ENCODE measurements at regions not wholly inside any gene's neighbourhood (a gene's known extent, or its start where the extent isn't known, plus 50 kb on each side); places are given as distances from the start of the nearest gene placed in this dataset.

DNA sequence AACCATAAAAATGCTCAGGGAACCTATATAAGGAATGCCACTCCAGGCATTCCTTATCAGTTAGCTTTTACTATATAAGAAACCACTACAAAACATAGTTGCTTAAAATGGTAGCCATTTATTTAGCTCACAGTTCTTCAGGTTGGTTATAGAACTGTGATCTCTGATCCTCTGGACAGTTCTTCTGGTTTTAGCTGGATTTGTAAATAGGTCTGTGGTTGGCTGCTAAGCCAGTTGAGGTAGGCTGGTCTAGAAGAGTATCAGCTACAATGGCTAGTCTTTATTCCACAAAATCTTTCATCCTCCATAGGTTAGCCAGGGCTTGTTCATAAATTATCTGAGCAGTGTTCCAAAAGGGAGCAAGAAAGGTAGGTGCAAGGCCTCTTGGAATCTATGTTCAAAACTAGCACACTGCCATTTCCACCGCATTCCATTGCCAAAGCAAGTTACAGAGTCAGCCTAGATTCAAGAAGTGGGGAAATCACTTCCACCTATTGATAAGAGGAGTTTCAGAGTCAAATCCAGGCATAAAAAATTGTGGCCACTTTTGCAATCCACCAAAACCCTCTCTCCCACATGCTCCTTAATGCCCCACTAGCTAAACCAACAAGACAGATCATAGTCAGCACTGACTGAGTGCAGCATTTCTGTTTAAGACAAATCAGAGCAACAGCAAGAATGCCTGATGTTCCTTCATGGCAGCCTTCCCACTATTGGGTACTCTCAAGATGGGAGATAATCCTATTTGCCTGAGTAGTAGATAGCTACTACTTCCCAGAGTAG lies 146.4 kb downstream of the IRS1 start:
- DNase-seq (ENCODE audit: low spot score), result no peak

DNA sequence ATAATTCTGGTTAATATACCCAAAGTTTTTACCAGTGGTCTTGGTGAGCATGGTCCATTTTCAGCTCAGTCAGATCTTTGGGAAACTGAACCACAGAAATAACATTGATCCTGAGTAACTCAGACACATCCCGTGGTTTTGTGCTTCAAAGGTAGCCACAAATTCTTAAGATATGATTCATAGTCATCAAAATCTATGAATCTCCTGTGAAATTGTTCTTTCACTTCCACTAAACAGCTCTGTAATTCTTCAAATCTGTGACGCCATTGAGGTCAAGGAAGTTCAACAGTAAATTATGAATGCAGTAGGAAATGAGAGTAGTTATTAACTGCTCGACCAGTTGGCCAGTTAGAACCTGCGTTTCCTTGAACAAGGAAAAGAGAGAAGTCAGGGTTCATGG lies 147.3 kb downstream of the IRS1 start:
- no peak for DNase-seq (ENCODE audit: low spot score)

DNA sequence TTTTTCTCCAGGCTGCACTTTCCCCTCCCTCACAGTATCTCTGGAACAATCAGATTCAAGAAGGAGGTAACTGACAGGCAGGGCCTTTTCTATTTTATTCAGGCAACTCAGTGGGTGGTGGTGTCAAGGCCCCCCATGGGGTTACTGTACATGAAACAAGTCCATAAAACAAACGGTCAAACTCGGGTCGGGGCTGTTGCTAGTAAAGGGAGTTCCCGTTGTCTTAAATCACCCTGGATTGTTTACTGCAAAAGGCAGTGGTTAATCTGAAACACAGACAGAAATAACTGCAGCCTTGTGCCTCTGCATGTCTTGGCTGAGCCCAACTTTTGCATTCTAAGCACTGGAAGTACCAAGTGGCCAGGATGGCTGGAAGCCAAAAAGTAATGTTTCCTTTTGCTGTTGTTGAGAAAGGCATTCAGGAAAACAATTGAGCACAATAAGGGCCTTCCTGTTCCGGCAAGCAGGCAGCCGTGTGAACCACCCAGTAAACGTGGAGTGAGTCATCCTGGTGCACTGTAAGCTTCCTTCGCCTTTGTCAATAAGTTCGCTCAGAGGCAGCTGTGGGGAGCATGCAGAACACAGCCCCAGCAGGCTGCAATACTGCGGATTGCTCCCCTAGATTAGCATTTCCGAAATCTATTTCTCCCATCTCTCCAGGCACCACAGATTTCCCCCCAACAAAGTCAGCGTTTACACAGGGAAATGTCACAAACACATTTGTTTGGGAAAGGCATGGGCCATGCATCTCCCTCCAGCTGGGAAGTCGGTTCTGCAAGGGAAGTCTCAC lies 149.6 kb downstream of the IRS1 start:
- peak; percentile 16 for DNase-seq (ENCODE audit: low spot score)

- DNase-seq (ENCODE audit: low spot score), result no peak
These were observed 150.4 kb downstream of the IRS1 start for GRCh38 chr2:226649201-226649600.

- DNase-seq (ENCODE audit: low spot score), result no peak
These were observed 151.8 kb downstream of the IRS1 start for GRCh38 chr2:226647621-226648518.

- DNase-seq (ENCODE audit: low spot score), result no peak
These were observed 155.2 kb downstream of the IRS1 start for GRCh38 chr2:226644399-226644865.

DNA sequence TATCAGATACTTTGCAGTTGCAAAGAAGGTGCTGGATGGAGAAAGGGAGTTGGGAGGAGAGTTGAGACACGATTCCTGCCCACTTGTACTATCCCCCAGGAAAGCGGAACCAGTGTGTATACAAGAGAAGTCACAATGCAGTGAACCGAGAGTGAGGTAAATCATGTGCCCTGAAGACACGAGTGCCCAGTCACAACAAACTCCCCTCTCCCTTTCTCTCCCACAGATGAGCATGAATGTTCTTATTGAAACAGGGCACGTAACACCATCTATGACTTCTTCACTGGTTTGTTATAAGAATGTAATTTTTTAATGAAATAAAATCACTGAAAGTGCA lies 155.7 kb downstream of the IRS1 start:
- DNase-seq (ENCODE audit: low spot score), result no peak

- no peak for DNase-seq (ENCODE audit: low spot score)
These were observed 156.3 kb downstream of the IRS1 start for GRCh38 chr2:226643030-226643945.

DNA sequence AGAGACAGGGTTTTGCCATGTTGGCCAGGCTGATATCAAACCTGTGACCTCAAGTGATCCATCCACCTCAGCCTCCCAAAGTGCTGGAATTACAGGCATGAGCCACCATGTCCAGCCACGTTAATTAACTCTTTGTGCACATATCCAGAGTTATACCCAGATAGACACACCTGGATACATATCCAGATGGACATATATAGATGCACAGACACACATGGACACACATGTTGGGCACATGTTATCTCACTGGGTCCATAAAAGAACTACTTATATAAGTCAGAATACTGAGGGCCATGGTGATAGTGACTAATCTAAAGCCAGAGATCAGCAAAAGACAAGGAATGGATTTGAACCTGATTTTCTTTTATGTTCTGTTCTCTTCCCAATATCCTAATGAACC lies 158.6 kb downstream of the IRS1 start:
- no peak for DNase-seq (ENCODE audit: low spot score)

DNA sequence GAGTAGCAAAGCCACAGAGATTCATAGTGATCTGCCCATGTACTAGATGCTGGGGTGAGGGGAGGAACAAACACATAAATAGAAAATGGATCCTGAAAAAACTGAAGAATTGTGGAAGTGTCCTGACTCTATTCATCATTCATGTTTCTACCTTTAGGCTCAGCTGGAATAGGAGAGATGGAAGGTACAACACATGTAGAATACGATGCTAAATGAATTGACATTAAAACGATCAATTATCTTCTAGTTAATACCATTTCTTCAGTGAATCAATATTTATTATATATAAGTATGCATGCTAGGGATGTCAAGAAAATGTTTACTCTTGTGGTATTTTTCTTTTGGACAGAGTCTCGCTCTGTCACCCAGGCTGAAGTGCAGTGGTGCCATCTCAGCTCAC lies 159.1 kb downstream of the IRS1 start:
- no peak for DNase-seq (ENCODE audit: low spot score)

DNA sequence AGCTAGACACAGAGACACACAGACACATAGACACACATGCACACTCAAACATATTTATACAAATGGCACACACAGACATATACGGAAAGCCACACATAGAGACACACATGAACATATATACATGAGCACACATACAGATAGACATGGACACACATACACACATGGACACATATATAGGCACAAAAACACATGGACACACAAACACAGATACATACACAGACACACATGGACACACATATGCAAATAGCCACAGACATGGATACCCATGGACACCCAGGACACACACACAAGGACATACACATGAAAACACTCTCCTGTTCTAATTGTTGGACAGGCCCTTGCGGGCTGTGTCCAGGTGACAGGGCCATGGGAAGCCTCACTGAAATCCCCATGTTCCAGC lies 160.1 kb downstream of the IRS1 start:
- no peak for DNase-seq (ENCODE audit: low spot score)

- no peak for DNase-seq (ENCODE audit: low spot score)
These were observed 161.0 kb downstream of the IRS1 start for GRCh38 chr2:226638576-226638975.

DNA sequence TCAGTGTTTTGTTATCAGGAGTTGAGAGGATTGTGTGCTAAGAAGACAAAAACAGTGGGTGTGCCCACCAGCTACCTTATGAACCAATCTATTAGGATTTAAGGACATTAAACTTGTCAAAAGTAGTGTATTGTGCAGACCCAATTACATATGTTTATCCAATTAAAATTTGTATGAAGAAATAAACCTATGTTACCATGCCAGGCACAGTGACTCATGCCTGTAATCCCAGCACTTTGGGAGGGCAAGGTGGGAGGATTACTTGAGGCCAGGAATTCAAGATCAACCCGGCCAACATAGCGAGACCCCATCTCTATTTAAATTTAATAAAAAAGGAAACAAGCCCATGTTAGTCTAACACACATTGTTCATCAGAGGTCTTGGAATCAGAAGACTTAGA lies 162.2 kb downstream of the IRS1 start:
- DNase-seq (ENCODE audit: low spot score), result no peak

DNA sequence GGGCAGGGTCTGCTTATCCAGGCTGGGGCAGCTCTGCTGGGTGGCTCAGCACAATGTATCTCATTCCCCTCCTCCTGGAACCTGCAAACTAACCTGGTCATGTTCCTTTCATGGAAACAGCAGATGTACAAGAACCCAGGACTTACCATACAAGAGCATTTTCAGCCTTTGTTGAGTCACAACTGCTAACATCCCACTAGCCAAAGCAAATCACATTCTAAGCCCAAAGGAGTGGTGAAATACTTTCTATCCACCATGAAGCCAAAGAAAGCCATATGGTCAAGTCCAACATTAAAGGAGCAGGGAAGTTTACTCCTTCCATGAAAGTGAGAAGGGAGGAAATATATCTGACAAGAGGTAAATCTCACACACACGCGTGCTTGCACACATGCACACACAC lies 163.0 kb downstream of the IRS1 start:
- DNase-seq (ENCODE audit: low spot score), result no peak

DNA sequence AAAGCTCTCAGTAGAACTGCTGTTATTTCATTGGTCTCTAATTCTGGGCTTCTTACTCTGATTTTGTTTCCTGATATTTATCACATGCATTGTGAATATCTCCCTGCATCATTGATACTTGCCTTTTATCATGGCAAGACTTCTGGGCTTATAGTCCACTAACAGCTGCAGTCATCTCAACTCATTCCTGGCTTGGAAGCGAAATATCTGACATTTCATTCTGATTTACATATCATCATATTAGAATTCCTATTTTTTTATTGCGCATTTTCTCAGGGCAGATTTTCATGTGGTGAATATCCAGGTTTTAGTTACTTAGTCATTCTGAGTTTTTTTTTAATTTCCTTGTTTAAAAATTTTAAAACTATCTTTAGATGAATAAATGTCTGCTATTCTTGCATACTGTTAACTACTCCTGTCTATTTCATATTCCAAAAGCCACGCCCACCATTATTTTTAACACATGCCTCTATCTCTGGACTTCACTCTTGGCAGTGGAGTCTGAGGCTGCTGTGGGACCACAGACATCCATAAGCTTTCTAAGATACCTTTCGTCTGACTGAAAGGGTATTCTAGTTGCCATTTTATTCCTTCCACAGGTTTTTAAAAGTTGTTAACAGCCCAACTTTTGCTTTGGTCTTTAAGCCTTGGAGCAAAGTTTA lies 164.5 kb downstream of the IRS1 start:
- DNase-seq (ENCODE audit: low spot score), result no peak

DNA sequence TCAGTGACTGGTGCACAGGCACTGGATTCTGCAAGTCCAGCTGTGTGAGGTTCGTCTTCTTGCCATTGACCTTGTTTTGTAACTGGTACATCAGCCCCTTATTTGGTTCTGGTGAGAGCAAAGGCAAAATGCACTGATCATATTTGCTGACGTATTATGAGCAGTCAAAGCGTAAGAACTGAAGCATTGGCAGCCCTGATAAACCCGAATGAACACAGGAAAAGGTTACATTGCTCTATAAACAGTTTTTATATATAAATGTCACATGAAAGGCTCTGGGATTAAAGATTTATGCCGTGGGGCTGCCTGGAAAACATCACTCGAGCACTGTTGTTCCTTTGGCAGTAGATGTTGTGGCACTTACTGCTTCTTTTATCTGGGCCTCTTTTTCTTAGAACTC lies 167.9 kb downstream of the IRS1 start:
- no peak for DNase-seq (ENCODE audit: low spot score)

DNA sequence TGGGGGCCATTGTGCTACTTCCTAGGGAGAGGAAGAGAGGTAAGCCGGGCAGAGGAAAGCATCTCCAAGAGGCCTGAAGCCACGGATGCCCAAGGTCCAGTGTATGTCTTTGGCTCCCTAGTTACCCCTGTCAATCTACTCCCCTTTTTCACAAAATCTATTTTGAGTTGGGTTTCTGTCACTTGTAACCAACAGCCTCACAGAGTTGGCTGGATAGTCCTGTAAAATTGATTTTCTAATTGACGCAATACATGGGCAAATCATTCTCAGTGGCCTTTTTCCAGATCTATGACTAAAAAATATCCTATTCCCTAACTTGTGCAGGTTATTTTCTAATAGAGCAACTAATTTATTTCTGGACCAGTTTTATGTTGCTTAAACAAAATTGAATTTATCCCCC lies 168.4 kb downstream of the IRS1 start:
- DNase-seq (ENCODE audit: low spot score), result no peak

DNA sequence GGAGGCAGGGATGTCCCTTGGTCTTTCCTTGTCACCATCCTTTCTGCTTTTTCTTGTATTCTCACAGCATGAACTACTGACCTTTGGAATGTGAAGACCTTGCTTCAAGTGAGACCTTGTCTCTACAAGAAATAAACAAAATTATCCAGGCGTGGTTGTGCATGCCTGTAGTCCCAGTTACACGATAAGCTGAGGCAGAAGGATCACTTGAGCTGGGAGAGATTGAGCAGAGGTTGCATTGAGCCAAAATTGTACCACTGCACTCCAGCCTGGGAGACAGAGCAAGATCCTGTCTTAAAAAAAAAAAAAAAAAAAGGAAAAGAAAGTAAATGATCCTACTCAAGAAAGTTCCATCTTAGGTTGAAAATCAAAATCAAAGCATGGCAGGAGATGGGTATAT lies 173.7 kb downstream of the IRS1 start:
- no peak for DNase-seq (ENCODE audit: low spot score)

DNA sequence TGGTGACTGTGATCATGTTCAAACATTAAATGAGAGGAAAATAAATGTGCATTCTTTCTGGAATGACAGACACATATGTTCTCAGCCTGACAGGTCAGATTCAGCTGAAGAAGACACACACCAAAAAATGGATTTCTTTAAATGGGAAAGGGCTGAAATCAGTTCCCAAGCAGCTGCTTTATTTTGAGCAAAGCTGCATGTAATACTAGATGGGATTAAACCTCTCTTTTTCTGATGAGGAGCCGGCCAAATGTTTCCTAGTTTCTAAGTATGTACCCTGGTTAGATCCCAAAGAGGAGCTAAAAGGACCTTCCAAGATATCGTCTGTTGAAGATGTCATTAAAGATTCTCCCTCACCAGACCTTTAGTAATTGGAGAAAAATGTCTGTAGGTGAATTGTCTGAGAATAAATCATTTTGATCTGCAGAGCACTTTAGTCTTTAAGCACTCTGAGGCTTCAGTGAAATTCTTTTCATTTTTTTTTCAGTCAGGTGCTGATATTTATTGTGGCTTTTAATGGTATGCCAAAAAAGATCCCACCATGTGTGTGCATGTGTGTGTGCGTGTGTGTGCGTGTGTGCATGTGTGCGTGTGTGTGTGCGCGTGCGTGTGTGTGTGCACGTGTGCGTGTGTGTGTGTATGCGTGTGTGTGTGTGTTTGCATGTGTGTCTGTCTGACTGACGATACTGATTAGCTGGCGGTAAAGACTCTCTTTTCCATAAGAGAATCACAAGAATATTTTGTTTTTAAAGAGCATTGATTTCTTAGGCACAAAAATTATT lies 175.8 kb downstream of the IRS1 start:
- DNase-seq (ENCODE audit: low spot score), result no peak

DNA sequence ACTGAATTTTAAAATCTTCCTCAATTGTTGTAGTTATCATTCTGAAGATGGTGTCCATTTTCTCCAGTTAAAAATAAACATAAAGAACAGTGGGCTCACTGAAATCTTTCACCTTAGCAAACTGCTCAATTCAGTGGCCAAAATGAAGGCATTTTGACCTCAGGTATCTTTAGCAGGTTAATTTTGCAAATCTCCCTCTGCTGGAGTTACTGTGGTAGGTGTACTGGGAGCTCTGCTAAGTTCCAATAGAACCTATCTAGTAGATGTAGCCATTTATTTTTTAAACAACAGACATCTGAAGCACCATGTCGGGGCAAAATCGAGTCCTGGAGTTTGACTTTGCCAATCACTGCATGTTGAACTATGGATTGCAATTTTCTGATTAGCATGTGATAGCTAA lies 177.1 kb downstream of the IRS1 start:
- no peak for DNase-seq (ENCODE audit: low spot score)
